ENCODE measurements at regions not wholly inside any gene's neighbourhood (a gene's known extent, or its start where the extent isn't known, plus 50 kb on each side); places are given as distances from the start of the nearest gene placed in this dataset.

- TF ChIP-seq CTCF (IDR thresholded peaks at IDR 0.05) (no peak), POLR2A (IDR thresholded peaks at IDR 0.05) (no peak)
These were observed 68.3 kb upstream of the KCNAB1 start for GRCh38 chr3:156052115-156052514.
